Astrocyte of the spinal cord (primary cell): ENCODE measurements at regions not wholly inside any gene's neighbourhood (a gene's known extent, or its start where the extent isn't known, plus 50 kb on each side); places are given as distances from the start of the nearest gene placed in this dataset.
A peak's percentile ranks its signal among the peaks of the same experiment; 100 is the strongest.
"Not testable (repeated sequence)": the region's sequence is repeated elsewhere in the genome, so short reads cannot be mapped to it uniquely, and the experiment has no call there.

ENCODE experiments used
- DNase-seq: peaks from one replicate; pipeline ENCODE4 v3.0.0; 2011; ENCODE audit warnings: low read depth, low spot score
- H3K4me3 ChIP-seq: 2 replicates; pipeline ENCODE4 v1.5.1; 2011; ENCODE audit warnings: low read depth, mild to moderate bottlenecking, low read length, moderate library complexity
- in situ Hi-C: cut with HindIII; loops from 2 replicates; pipeline ENCODE4 v1.10.0; 2017; ENCODE audit warnings: low sequenced_read_pairs
- TF ChIP-seq, protein P1 (sequence below): IDR thresholded peaks from 2 replicates; pipeline ENCODE4 v1.5.1; 2012; ENCODE audit warnings: low read depth, mild to moderate bottlenecking, low read length, inconsistent platforms

DNA sequence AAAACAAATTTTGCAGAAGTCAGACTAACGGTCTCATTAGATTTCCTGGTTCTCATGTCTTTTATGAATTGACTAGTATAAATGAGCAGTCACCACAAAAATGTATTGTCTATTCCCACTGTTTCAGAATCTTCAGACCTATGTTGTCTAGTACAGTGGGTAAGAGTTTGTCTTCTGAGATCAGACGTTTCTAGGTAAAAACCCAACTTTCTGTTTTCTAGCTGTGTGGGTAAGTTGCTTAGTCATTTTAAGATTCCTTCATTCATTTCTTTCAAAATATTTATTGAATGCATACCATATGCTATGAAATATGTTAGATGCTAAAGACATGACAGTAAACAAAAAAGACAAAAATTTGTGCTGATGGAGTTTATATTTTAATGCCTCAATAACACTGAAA, 156.3 kb downstream of the POLR1F start:
- no peak overlapping the region for H3K4me3 ChIP-seq
- in situ Hi-C loops = no loop called here
- TF ChIP-seq, protein P1, sequence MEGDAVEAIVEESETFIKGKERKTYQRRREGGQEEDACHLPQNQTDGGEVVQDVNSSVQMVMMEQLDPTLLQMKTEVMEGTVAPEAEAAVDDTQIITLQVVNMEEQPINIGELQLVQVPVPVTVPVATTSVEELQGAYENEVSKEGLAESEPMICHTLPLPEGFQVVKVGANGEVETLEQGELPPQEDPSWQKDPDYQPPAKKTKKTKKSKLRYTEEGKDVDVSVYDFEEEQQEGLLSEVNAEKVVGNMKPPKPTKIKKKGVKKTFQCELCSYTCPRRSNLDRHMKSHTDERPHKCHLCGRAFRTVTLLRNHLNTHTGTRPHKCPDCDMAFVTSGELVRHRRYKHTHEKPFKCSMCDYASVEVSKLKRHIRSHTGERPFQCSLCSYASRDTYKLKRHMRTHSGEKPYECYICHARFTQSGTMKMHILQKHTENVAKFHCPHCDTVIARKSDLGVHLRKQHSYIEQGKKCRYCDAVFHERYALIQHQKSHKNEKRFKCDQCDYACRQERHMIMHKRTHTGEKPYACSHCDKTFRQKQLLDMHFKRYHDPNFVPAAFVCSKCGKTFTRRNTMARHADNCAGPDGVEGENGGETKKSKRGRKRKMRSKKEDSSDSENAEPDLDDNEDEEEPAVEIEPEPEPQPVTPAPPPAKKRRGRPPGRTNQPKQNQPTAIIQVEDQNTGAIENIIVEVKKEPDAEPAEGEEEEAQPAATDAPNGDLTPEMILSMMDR = no peak
- DNase-seq = no peak

DNA sequence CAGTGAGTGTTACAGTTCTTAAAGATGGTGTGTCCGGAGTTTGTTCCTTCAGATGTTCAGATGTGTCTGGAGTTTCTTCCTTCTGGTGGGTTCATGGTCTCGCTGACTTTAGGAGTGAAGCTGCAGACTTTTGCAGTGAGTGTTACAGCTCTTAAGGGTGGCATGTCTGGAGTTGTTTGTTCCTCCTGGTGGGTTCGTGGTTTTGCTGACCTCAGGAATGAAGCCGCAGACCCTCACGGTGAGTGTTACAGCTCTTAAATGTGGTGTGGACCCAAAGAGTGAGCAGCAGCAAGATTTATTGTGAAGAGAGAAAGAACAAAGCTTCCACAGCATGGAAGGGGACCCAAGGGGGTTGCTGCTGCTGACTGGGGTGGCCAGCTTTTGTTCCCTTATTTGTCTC, 159.6 kb downstream of the POLR1F start:
- DNase-seq, in situ Hi-C loops: not testable (repeated sequence)

DNA sequence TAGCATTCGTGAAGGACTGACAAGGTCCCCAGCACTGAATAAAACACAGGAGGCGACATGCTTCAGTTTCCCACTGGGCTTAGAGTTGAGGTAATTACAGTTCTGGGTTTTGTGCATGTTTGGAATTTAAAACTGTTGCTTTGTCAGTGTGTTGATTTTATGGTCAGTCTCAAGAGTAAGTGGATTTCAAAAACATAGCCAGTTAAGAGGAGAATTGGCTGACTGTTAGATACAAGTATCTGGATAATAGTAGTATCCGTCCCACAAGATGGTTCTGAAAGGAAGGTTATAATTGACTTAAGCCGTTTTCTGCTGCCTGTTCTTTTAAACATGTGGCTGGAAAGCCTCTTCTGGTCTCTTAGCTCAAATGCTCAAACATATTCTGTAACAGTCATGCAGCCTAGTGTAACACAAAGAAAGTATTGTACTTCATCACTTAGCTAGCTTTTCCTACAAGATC, 170.9 kb downstream of the POLR1F start:
- in situ Hi-C loops = no loop called here
- H3K4me3 ChIP-seq = no peak overlapping the region
- TF ChIP-seq, protein P1 = no peak
- DNase-seq = peak; percentile 69

More for the DNA sequence above, 159.6 kb downstream of the POLR1F start:
- H3K4me3 ChIP-seq = not testable (repeated sequence)

DNA sequence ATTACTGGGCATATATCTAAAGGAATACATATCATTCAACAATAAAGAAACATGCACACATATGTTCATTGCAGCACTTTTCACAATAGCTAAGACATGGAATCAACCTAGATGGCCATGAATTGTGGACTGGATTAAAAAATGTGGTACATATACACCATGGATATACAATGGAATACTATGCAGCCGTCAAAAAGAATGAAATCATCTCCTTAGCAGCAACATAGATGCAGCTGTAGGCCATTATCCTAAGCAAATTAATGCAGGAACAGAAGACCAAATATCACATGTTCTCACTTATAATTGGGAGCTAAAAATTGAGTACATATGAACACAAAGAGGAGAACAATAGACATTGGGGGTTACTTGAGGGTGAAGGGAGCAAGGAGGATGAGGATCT, 175.6 kb downstream of the POLR1F start:
- in situ Hi-C loops = no loop called here
- H3K4me3 ChIP-seq = no peak overlapping the region
- no peak for DNase-seq
- TF ChIP-seq, protein P1 = no peak

DNA sequence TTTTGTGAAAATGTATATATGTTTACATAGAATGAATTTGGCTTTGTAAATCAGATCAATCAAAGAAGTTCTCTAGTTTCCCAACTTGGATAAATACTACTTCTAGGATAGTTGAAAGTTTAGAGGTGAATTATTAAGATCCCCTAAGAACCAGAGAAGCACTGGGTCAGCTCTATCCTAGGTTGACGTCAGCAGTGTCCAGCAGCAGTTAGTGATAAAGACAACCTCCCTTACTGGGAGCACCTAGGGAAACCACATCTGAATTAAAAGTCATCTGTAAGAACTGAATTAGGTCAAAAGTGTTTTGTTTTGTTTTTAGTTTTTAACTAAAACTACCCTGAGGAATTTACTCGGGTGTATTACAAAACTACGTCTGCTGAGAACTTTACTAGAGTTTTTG, 178.0 kb downstream of the POLR1F start:
- in situ Hi-C loops = no loop called here
- H3K4me3 ChIP-seq = no peak overlapping the region
- no peak for DNase-seq
- TF ChIP-seq, protein P1 = no peak

DNA sequence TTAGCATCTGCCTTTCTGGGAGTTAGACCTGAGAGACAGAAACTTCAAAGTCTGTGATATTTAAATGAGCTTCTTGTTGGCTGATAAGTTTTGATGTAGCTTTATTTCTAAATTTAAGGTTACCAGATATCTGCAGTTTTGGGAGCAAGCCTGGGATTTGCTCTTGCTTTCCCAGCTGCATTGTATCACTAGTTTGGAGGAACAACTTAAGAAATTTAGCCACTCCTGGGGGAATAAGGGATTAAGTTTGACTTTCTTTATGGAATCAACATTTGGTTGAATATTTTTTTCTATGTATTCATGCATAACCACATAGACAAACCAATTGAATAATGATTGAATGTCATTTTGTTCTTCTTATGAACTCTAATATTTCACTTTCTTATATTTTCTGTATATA, 178.6 kb downstream of the POLR1F start:
- no peak for DNase-seq
- in situ Hi-C loops = no loop called here
- TF ChIP-seq, protein P1 = no peak
- no peak overlapping the region for H3K4me3 ChIP-seq

DNA sequence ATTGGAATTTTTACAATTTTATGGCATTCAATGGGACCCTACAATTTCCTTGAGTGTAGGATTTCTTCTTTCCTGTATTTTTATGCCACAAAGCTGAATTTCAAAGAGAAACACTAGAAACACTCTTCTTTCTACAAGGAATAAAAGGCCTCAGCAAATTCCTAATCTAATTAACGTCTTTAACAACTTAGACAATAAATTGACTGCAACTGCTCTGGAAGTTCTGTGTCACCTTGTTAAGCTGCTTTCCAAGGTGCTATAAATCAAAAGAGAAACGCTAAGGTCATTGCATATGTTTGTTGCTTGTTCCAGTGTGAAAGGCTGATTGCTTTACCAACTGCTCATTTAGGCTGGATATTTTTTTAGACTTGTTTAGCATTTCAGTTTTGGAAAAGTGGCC, 182.2 kb downstream of the POLR1F start:
- DNase-seq = no peak
- in situ Hi-C loops = no loop called here
- TF ChIP-seq, protein P1 = no peak
- H3K4me3 ChIP-seq = no peak overlapping the region
